Activated T-cell treated with anti-CD3 and anti-CD28 coated beads, Interleukin-2, amount 50 U/mL, for 24 hours (primary cell): ENCODE measurements at regions not wholly inside any gene's neighbourhood (a gene's known extent, or its start where the extent isn't known, plus 50 kb on each side); places are given as distances from the start of the nearest gene placed in this dataset.

Experiments
- DNase-seq: peaks from one replicate; pipeline ENCODE4 v3.0.0-alpha.2; 2020
- H3K27ac Mint-ChIP-seq: 2 replicates; pipeline ENCODE4 v1.8.0; 2020; ENCODE audit warnings: mild to moderate bottlenecking, mixed read lengths
- H3K27me3 Mint-ChIP-seq: 2 replicates; pipeline ENCODE4 v1.8.0; 2020; ENCODE audit warnings: mixed read lengths
- H3K36me3 Mint-ChIP-seq: 2 replicates; pipeline ENCODE4 v1.8.0; 2020; ENCODE audit warnings: low read depth, mixed read lengths
- H3K4me1 Mint-ChIP-seq: 2 replicates; pipeline ENCODE4 v1.8.0; 2020; ENCODE audit warnings: low read depth, mixed read lengths
- H3K4me3 Mint-ChIP-seq: 2 replicates; pipeline ENCODE4 v1.8.0; 2020; ENCODE audit warnings: mild to moderate bottlenecking, moderate library complexity, mixed read lengths
- H3K9me3 Mint-ChIP-seq: 2 replicates; pipeline ENCODE4 v1.8.0; 2020; ENCODE audit warnings: mixed read lengths

- H3K4me3 Mint-ChIP-seq: no peak overlapping the region
- no peaks in the 10 kb centered on the region for H3K36me3 Mint-ChIP-seq
- H3K4me1 Mint-ChIP-seq: no peaks in the 10 kb centered on the region
- H3K27me3 Mint-ChIP-seq: no peaks in the 10 kb centered on the region
- H3K27ac Mint-ChIP-seq: no peak overlapping the region
- H3K9me3 Mint-ChIP-seq: no peaks in the 10 kb centered on the region
- no peak for DNase-seq
These were observed 234.9 kb downstream of the OSR1 start for GRCh38 chr2:19123556-19123955.

GRCh38 chr2:19122220-19122619 is 236.2 kb downstream of the OSR1 start:
- DNase-seq: no peak
- H3K4me1 Mint-ChIP-seq: no peaks in the 10 kb centered on the region
- no peaks in the 10 kb centered on the region for H3K36me3 Mint-ChIP-seq
- no peaks in the 10 kb centered on the region for H3K27me3 Mint-ChIP-seq
- H3K27ac Mint-ChIP-seq: no peak overlapping the region
- no peaks in the 10 kb centered on the region for H3K9me3 Mint-ChIP-seq
- H3K4me3 Mint-ChIP-seq: no peak overlapping the region

GRCh38 chr2:19120941-19121750 is 237.3 kb downstream of the OSR1 start:
- H3K27ac Mint-ChIP-seq: no peak overlapping the region
- no peaks in the 10 kb centered on the region for H3K9me3 Mint-ChIP-seq
- no peaks in the 10 kb centered on the region for H3K36me3 Mint-ChIP-seq
- no peaks in the 10 kb centered on the region for H3K27me3 Mint-ChIP-seq
- no peak for DNase-seq
- H3K4me3 Mint-ChIP-seq: no peak overlapping the region
- H3K4me1 Mint-ChIP-seq: no peaks in the 10 kb centered on the region

- Mint-ChIP-seq H3K36me3 (no peaks in the 10 kb centered on the region), H3K4me1 (no peaks in the 10 kb centered on the region), H3K27me3 (no peaks in the 10 kb centered on the region), H3K4me3 (no peak overlapping the region), H3K27ac (no peak overlapping the region), H3K9me3 (no peaks in the 10 kb centered on the region)
- DNase-seq: no peak
These were observed 238.2 kb downstream of the OSR1 start for GRCh38 chr2:19120181-19120580.

GRCh38 chr2:19119326-19120001 is 239.0 kb downstream of the OSR1 start:
- H3K9me3 Mint-ChIP-seq: no peaks in the 10 kb centered on the region
- no peak for DNase-seq
- no peaks in the 10 kb centered on the region for H3K4me1 Mint-ChIP-seq
- H3K27me3 Mint-ChIP-seq: no peaks in the 10 kb centered on the region
- no peak overlapping the region for H3K4me3 Mint-ChIP-seq
- no peak overlapping the region for H3K27ac Mint-ChIP-seq
- no peaks in the 10 kb centered on the region for H3K36me3 Mint-ChIP-seq

- no peak overlapping the region for H3K4me3 Mint-ChIP-seq
- H3K27ac Mint-ChIP-seq: no peak overlapping the region
- no peaks in the 10 kb centered on the region for H3K36me3 Mint-ChIP-seq
- no peaks in the 10 kb centered on the region for H3K27me3 Mint-ChIP-seq
- no peaks in the 10 kb centered on the region for H3K9me3 Mint-ChIP-seq
- no peaks in the 10 kb centered on the region for H3K4me1 Mint-ChIP-seq
- DNase-seq: no peak
These were observed 241.5 kb downstream of the OSR1 start for GRCh38 chr2:19116918-19117317.

GRCh38 chr2:19114754-19115231 is 243.6 kb downstream of the OSR1 start:
- Mint-ChIP-seq H3K27ac (no peak overlapping the region), H3K36me3 (no peaks in the 10 kb centered on the region), H3K27me3 (no peaks in the 10 kb centered on the region), H3K9me3 (no peaks in the 10 kb centered on the region), H3K4me1 (no peaks in the 10 kb centered on the region), H3K4me3 (no peak overlapping the region)
- no peak for DNase-seq

GRCh38 chr2:19114126-19114525 is 244.3 kb downstream of the OSR1 start:
- Mint-ChIP-seq H3K36me3 (no peaks in the 10 kb centered on the region), H3K4me3 (no peak overlapping the region), H3K9me3 (no peaks in the 10 kb centered on the region), H3K27me3 (no peaks in the 10 kb centered on the region), H3K27ac (no peak overlapping the region), H3K4me1 (no peaks in the 10 kb centered on the region)
- DNase-seq: no peak

- Mint-ChIP-seq H3K27ac (no peak overlapping the region), H3K4me3 (no peak overlapping the region), H3K36me3 (no peaks in the 10 kb centered on the region), H3K9me3 (no peaks in the 10 kb centered on the region), H3K4me1 (no peaks in the 10 kb centered on the region), H3K27me3 (peaks cover 6% of the 10 kb centered on the region)
- DNase-seq: no peak
These were observed 247.1 kb downstream of the OSR1 start for GRCh38 chr2:19111354-19111753.

- H3K9me3 Mint-ChIP-seq: no peaks in the 10 kb centered on the region
- DNase-seq: no peak
- no peaks in the 10 kb centered on the region for H3K36me3 Mint-ChIP-seq
- no peak overlapping the region for H3K27ac Mint-ChIP-seq
- no peak overlapping the region for H3K4me3 Mint-ChIP-seq
- H3K4me1 Mint-ChIP-seq: no peaks in the 10 kb centered on the region
- peaks cover 6% of the 10 kb centered on the region for H3K27me3 Mint-ChIP-seq
These were observed 248.9 kb downstream of the OSR1 start for GRCh38 chr2:19109518-19109917.

GRCh38 chr2:19106376-19106775 is 252.0 kb downstream of the OSR1 start:
- H3K27me3 Mint-ChIP-seq: peaks cover 6% of the 10 kb centered on the region
- H3K9me3 Mint-ChIP-seq: no peaks in the 10 kb centered on the region
- H3K4me1 Mint-ChIP-seq: no peaks in the 10 kb centered on the region
- H3K36me3 Mint-ChIP-seq: no peaks in the 10 kb centered on the region
- no peak overlapping the region for H3K27ac Mint-ChIP-seq
- H3K4me3 Mint-ChIP-seq: no peak overlapping the region
- no peak for DNase-seq

- no peak overlapping the region for H3K27ac Mint-ChIP-seq
- no peaks in the 10 kb centered on the region for H3K4me1 Mint-ChIP-seq
- peaks cover 6% of the 10 kb centered on the region for H3K27me3 Mint-ChIP-seq
- no peaks in the 10 kb centered on the region for H3K9me3 Mint-ChIP-seq
- H3K4me3 Mint-ChIP-seq: no peak overlapping the region
- no peak for DNase-seq
- H3K36me3 Mint-ChIP-seq: no peaks in the 10 kb centered on the region
These were observed 253.9 kb downstream of the OSR1 start for GRCh38 chr2:19104503-19104902.

GRCh38 chr2:19102696-19103423 is 255.6 kb downstream of the OSR1 start:
- DNase-seq: no peak
- no peaks in the 10 kb centered on the region for H3K36me3 Mint-ChIP-seq
- H3K27ac Mint-ChIP-seq: no peak overlapping the region
- H3K4me3 Mint-ChIP-seq: no peak overlapping the region
- no peaks in the 10 kb centered on the region for H3K9me3 Mint-ChIP-seq
- H3K4me1 Mint-ChIP-seq: no peaks in the 10 kb centered on the region
- H3K27me3 Mint-ChIP-seq: peaks cover 5% of the 10 kb centered on the region

- no peaks in the 10 kb centered on the region for H3K4me1 Mint-ChIP-seq
- no peak for DNase-seq
- H3K9me3 Mint-ChIP-seq: no peaks in the 10 kb centered on the region
- H3K36me3 Mint-ChIP-seq: no peaks in the 10 kb centered on the region
- no peak overlapping the region for H3K4me3 Mint-ChIP-seq
- H3K27me3 Mint-ChIP-seq: peaks cover 3% of the 10 kb centered on the region
- H3K27ac Mint-ChIP-seq: no peak overlapping the region
These were observed 256.5 kb downstream of the OSR1 start for GRCh38 chr2:19101968-19102367.

- no peak overlapping the region for H3K4me3 Mint-ChIP-seq
- peaks cover 5% of the 10 kb centered on the region for H3K9me3 Mint-ChIP-seq
- H3K36me3 Mint-ChIP-seq: no peaks in the 10 kb centered on the region
These were observed 257.9 kb downstream of the OSR1 start for GRCh38 chr2:19100570-19100969.

More at GRCh38 chr2:19100570-19100969, 257.9 kb downstream of the OSR1 start:
- DNase-seq: no peak
- Mint-ChIP-seq H3K4me1 (no peaks in the 10 kb centered on the region), H3K27me3 (no peaks in the 10 kb centered on the region), H3K27ac (no peak overlapping the region)
